ENCODE measurements at regions not wholly inside any gene's neighbourhood (a gene's known extent, or its start where the extent isn't known, plus 50 kb on each side); places are given as distances from the start of the nearest gene placed in this dataset.

GRCh38 chr12:34372003-34372402 is 349.7 kb downstream of the ALG10 start:
- Histone ChIP-seq H3K9me1 (replicated peaks; ENCODE audit: control insufficient read depth, extremely low read depth, insufficient read depth, low read length) (no peaks in the 10 kb centered on the region), H3K9me3 (replicated peaks; ENCODE audit: control insufficient read depth, insufficient read depth, low read length) (peaks cover 2% of the 10 kb centered on the region), H3K79me2 (ENCODE audit: control insufficient read depth, insufficient read depth, low read length) (no peaks in the 10 kb centered on the region), H2AFZ (ENCODE audit: low read depth, low read length) (no peak overlapping the region), H3K27me3 (ENCODE audit: control insufficient read depth in 2 of 2, insufficient read depth in 2 of 2, low read length in 2 of 2) (no peaks in the 10 kb centered on the region), H3K4me1 (ENCODE audit: control insufficient read depth, extremely low read depth, insufficient read depth, low read length) (no peaks in the 10 kb centered on the region), H3K4me3 (replicated peaks in 1 of 3; ENCODE audit: insufficient read depth in 1 of 3, low read depth in 1 of 3, low read length in 3 of 3) (no peak overlapping the region), H4K20me1 (replicated peaks; ENCODE audit: control insufficient read depth, extremely low read depth, insufficient read depth, low read length) (no peaks in the 10 kb centered on the region), H3K4me2 (ENCODE audit: insufficient read depth, low read length) (no peak overlapping the region), H3K27ac (ENCODE audit: insufficient read depth, low read depth, low read length) (no peak overlapping the region), H3K36me3 (ENCODE audit: control insufficient read depth in 2 of 2, extremely low read depth in 1 of 2, insufficient read depth in 2 of 2, low read length in 2 of 2) (no peaks in the 10 kb centered on the region), H3K9ac (replicated peaks; ENCODE audit: extremely low read depth, insufficient read depth, low read length) (no peak overlapping the region)
- intact Hi-C loops (cut with micrococcal nuclease) (no loop called here), dilution Hi-C loops (cut with MboI; ENCODE audit: extremely low pct_ligation_motif_present, low sequenced_read_pairs) (no loop called here)
- ChIA-PET CTCF (no interaction called here), POLR2A (no interaction called here)
- DNase-seq (ENCODE audit: low read depth, low spot score) = no peak
- TF ChIP-seq POLR2A (IDR thresholded peaks at IDR 0.05; ENCODE audit: low read depth, low read length) = no peak
- no peak for FAIRE-seq
- BruUV-seq (replicated peaks) = no TSS peak

- TF ChIP-seq CTCF (IDR thresholded peaks at IDR 0.05; ENCODE audit: extremely low read depth in 1 of 2, insufficient read depth in 1 of 2, low read depth in 1 of 2, low read length in 2 of 2) (no peak), POLR2AphosphoS5 (IDR thresholded peaks at IDR 0.05; ENCODE audit: insufficient read depth, low read depth, low read length) (no peak), EZH2 (IDR thresholded peaks at IDR 0.05; ENCODE audit: borderline replicate concordance, low read depth, low read length, severe bottlenecking) (no peak), JUN (IDR thresholded peaks at IDR 0.05; ENCODE audit: borderline replicate concordance, insufficient read depth, insufficient read length, low read depth) (no peak), FOS (IDR thresholded peaks at IDR 0.05; ENCODE audit: borderline replicate concordance, insufficient read depth, low read length) (no peak), MYC (IDR thresholded peaks at IDR 0.05; ENCODE audit: low read depth, low read length) (no peak), MAX (IDR thresholded peaks at IDR 0.05; ENCODE audit: insufficient read depth, insufficient read length) (no peak), POLR2A (IDR thresholded peaks at IDR 0.05; ENCODE audit: low read depth, low read length) (no peak)
- no peak overlapping the region for H3K9ac ChIP-seq (replicated peaks; ENCODE audit: extremely low read depth, insufficient read depth, low read length)
- intact Hi-C loops (cut with micrococcal nuclease) (no loop called here), dilution Hi-C loops (cut with MboI; ENCODE audit: extremely low pct_ligation_motif_present, low sequenced_read_pairs) (no loop called here)
- BruUV-seq (replicated peaks) = no TSS peak
- ChIA-PET CTCF (no interaction called here), POLR2A (no interaction called here)
- H3K27me3 ChIP-seq (ENCODE audit: control insufficient read depth in 2 of 2, insufficient read depth in 2 of 2, low read length in 2 of 2) = no peaks in the 10 kb centered on the region
- H3K4me3 ChIP-seq (replicated peaks in 1 of 3; ENCODE audit: insufficient read depth in 1 of 3, low read depth in 1 of 3, low read length in 3 of 3) = no peak overlapping the region
- H2AFZ ChIP-seq (ENCODE audit: low read depth, low read length) = no peak overlapping the region
- no peaks in the 10 kb centered on the region for H4K20me1 ChIP-seq (replicated peaks; ENCODE audit: control insufficient read depth, extremely low read depth, insufficient read depth, low read length)
- DNase-seq (ENCODE audit: low read depth, low spot score) = no peak
- no peak overlapping the region for H3K27ac ChIP-seq (ENCODE audit: insufficient read depth, low read depth, low read length)
- no peak overlapping the region for H3K4me2 ChIP-seq (ENCODE audit: insufficient read depth, low read length)
- H3K9me3 ChIP-seq (replicated peaks; ENCODE audit: control insufficient read depth, insufficient read depth, low read length) = peaks cover 2% of the 10 kb centered on the region
- no peaks in the 10 kb centered on the region for H3K79me2 ChIP-seq (ENCODE audit: control insufficient read depth, insufficient read depth, low read length)
- H3K4me1 ChIP-seq (ENCODE audit: control insufficient read depth, extremely low read depth, insufficient read depth, low read length) = no peaks in the 10 kb centered on the region
- FAIRE-seq = no peak
- no peaks in the 10 kb centered on the region for H3K36me3 ChIP-seq (ENCODE audit: control insufficient read depth in 2 of 2, extremely low read depth in 1 of 2, insufficient read depth in 2 of 2, low read length in 2 of 2)
- no peaks in the 10 kb centered on the region for H3K9me1 ChIP-seq (replicated peaks; ENCODE audit: control insufficient read depth, extremely low read depth, insufficient read depth, low read length)
These were observed 351.6 kb downstream of the ALG10 start for GRCh38 chr12:34373926-34374325.
